DOHH2 (cell line): ENCODE measurements at regions not wholly inside any gene's neighbourhood (a gene's known extent, or its start where the extent isn't known, plus 50 kb on each side); places are given as distances from the start of the nearest gene placed in this dataset.
"Not testable (repeated sequence)": the region's sequence is repeated elsewhere in the genome, so short reads cannot be mapped to it uniquely, and the experiment has no call there.

Experiments used
- H3F3A ChIP-seq: fragments of 200-600 bp; sonication (generic), shearing (Covaris generic); 2 replicates; pipeline ENCODE4 v1.6.0; 2016; ENCODE audit warnings: antibody characterized with exemption, mild to moderate bottlenecking; ENCODE audit not compliant: control insufficient read depth, insufficient read depth
- H3K27ac ChIP-seq: fragments of 200-600 bp; sonication (generic); 2 replicates; pipeline ENCODE4 v1.5.1; 2014; ENCODE audit warnings: low read depth, mild to moderate bottlenecking, low read length, moderate library complexity
- H3K27me3 ChIP-seq: fragments of 200-600 bp; sonication (generic); 2 replicates; pipeline ENCODE4 v1.6.1; 2014; ENCODE audit warnings: mild to moderate bottlenecking, low read length, mixed read lengths; ENCODE audit not compliant: control insufficient read depth
- H3K36me3 ChIP-seq: fragments of 200-600 bp; sonication (generic); 2 replicates; pipeline ENCODE4 v1.6.1; 2014; ENCODE audit warnings: mild to moderate bottlenecking, low read length, moderate library complexity, mixed read lengths; ENCODE audit not compliant: control insufficient read depth
- H3K4me1 ChIP-seq: fragments of 200-600 bp; sonication (generic); 2 replicates; pipeline ENCODE4 v1.6.1; 2014; ENCODE audit warnings: mild to moderate bottlenecking, low read length, mixed read lengths; ENCODE audit not compliant: control insufficient read depth
- H3K4me2 ChIP-seq: fragments of 200-600 bp; sonication (generic); 2 replicates; pipeline ENCODE4 v1.6.0; 2014; ENCODE audit warnings: mild to moderate bottlenecking, low read length, moderate library complexity
- H3K4me3 ChIP-seq: fragments of 200-600 bp; sonication (generic); 2 replicates; pipeline ENCODE4 v1.5.1; 2014; ENCODE audit warnings: mild to moderate bottlenecking, low read length, mixed read lengths
- H3K79me2 ChIP-seq: fragments of 200-600 bp; sonication (generic); 2 replicates; pipeline ENCODE4 v1.6.1; 2014; ENCODE audit warnings: mild to moderate bottlenecking, low read length, mixed read lengths; ENCODE audit not compliant: control insufficient read depth
- H3K9me2 ChIP-seq: fragments of 200-600 bp; sonication (generic); replicated peaks from 2 replicates; pipeline ENCODE4 v1.6.1; 2014; ENCODE audit warnings: mild to moderate bottlenecking, low read length, mixed read lengths; ENCODE audit not compliant: control insufficient read depth
- H3K9me3 ChIP-seq: fragments of 200-600 bp; sonication (generic); 2 replicates; pipeline ENCODE4 v1.6.1; 2014; ENCODE audit warnings: antibody characterized with exemption, low read length, mixed read lengths; ENCODE audit not compliant: control insufficient read depth, insufficient read depth
- H4K20me1 ChIP-seq: fragments of 200-600 bp; sonication (generic); 2 replicates; pipeline ENCODE4 v1.6.0; 2014; ENCODE audit warnings: low read depth, mild to moderate bottlenecking, antibody characterized with exemption, low read length, moderate library complexity; ENCODE audit not compliant: control insufficient read depth, insufficient read depth
- CTCF ChIP-seq: fragments of 200-600 bp; sonication (generic); IDR thresholded peaks from one replicate; pipeline ENCODE4 v1.5.1; 2014; ENCODE audit warnings: antibody characterized with exemption, mild to moderate bottlenecking, low read depth, low read length; ENCODE audit not compliant: poor library complexity, severe bottlenecking
- EZH2phosphoT487 ChIP-seq: fragments of 200-600 bp; sonication (generic); IDR thresholded peaks from 2 replicates; pipeline ENCODE4 v1.6.1; 2017; ENCODE audit warnings: borderline replicate concordance, mild to moderate bottlenecking, antibody characterized with exemption, low read length, moderate library complexity, mixed read lengths

- H3F3A ChIP-seq: no peaks in the 10 kb centered on the region
- H3K4me1 ChIP-seq: no peaks in the 10 kb centered on the region
- H3K9me2 ChIP-seq: no peaks in the 10 kb centered on the region
- H3K27me3 ChIP-seq: no peaks in the 10 kb centered on the region
- no peaks in the 10 kb centered on the region for H3K79me2 ChIP-seq
- H4K20me1 ChIP-seq: no peaks in the 10 kb centered on the region
- H3K4me3 ChIP-seq: no peak overlapping the region
- H3K27ac ChIP-seq: no peak overlapping the region
- no peaks in the 10 kb centered on the region for H3K36me3 ChIP-seq
- H3K9me3 ChIP-seq: no peaks in the 10 kb centered on the region
- H3K4me2 ChIP-seq: no peak overlapping the region
- TF ChIP-seq CTCF (no peak), EZH2phosphoT487 (no peak)
These were observed 89.1 kb upstream of the NEGR1 start for GRCh38 chr1:72371259-72372035.

GRCh38 chr1:72370836-72371235, 88.5 kb upstream of the NEGR1 start:
- H3K4me3 ChIP-seq: not testable (repeated sequence)

GRCh38 chr1:72369069-72369757, 86.9 kb upstream of the NEGR1 start:
- H3K9me2 ChIP-seq: no peaks in the 10 kb centered on the region
- H3K9me3 ChIP-seq: no peaks in the 10 kb centered on the region
- H3K36me3 ChIP-seq: no peaks in the 10 kb centered on the region
- TF ChIP-seq CTCF (no peak), EZH2phosphoT487 (no peak)
- no peak overlapping the region for H3K4me2 ChIP-seq
- no peak overlapping the region for H3K4me3 ChIP-seq
- H4K20me1 ChIP-seq: no peaks in the 10 kb centered on the region
- H3K4me1 ChIP-seq: no peaks in the 10 kb centered on the region
- H3K27ac ChIP-seq: no peak overlapping the region
- no peaks in the 10 kb centered on the region for H3K27me3 ChIP-seq
- H3K79me2 ChIP-seq: no peaks in the 10 kb centered on the region
- H3F3A ChIP-seq: no peaks in the 10 kb centered on the region

More at GRCh38 chr1:72370836-72371235, 88.5 kb upstream of the NEGR1 start:
- H3K4me2 ChIP-seq, H3K36me3 ChIP-seq, H3K27ac ChIP-seq, H3K4me1 ChIP-seq, H3K79me2 ChIP-seq, H4K20me1 ChIP-seq, H3K9me2 ChIP-seq, H3F3A ChIP-seq, H3K9me3 ChIP-seq, H3K27me3 ChIP-seq: not testable (repeated sequence)

- Histone ChIP-seq H3K27ac (no peak overlapping the region), H3K4me3 (no peak overlapping the region), H3K4me2 (no peak overlapping the region), H3K4me1 (no peaks in the 10 kb centered on the region), H3K9me2 (no peaks in the 10 kb centered on the region), H3F3A (no peaks in the 10 kb centered on the region), H3K27me3 (no peaks in the 10 kb centered on the region), H4K20me1 (no peaks in the 10 kb centered on the region), H3K36me3 (no peaks in the 10 kb centered on the region), H3K9me3 (no peaks in the 10 kb centered on the region), H3K79me2 (no peaks in the 10 kb centered on the region)
- no peak for TF ChIP-seq EZH2phosphoT487
- TF ChIP-seq CTCF: no peak
These were observed 84.1 kb upstream of the NEGR1 start for GRCh38 chr1:72366466-72366865.
